GM21390 (cell line): ENCODE measurements at regions not wholly inside any gene's neighbourhood (a gene's known extent, or its start where the extent isn't known, plus 50 kb on each side); places are given as distances from the start of the nearest gene placed in this dataset.

ENCODE experiments used
- ATAC-seq: cut with Tn5 transposase; IDR thresholded peaks from one replicate; pipeline ENCODE4 v1.9.1; 2021; ENCODE audit not compliant: unreplicated experiment

GRCh38 chr10:43864656-43865055 is 216.0 kb upstream of the ZNF32 start:
- no peak for ATAC-seq

- no peak for ATAC-seq
These were observed 215.3 kb upstream of the ZNF32 start for GRCh38 chr10:43863859-43864591.

GRCh38 chr10:43863270-43863669 is 214.6 kb upstream of the ZNF32 start:
- no peak for ATAC-seq

- no peak for ATAC-seq
These were observed 214.1 kb upstream of the ZNF32 start for GRCh38 chr10:43862756-43863155.

- no peak for ATAC-seq
These were observed 213.5 kb upstream of the ZNF32 start for GRCh38 chr10:43861966-43862751.

GRCh38 chr10:43859016-43859525 is 210.4 kb upstream of the ZNF32 start:
- ATAC-seq = no peak

- no peak for ATAC-seq
These were observed 209.2 kb upstream of the ZNF32 start for GRCh38 chr10:43857931-43858315.

GRCh38 chr10:43857206-43857930 is 208.7 kb upstream of the ZNF32 start:
- ATAC-seq = no peak

GRCh38 chr10:43856299-43856698 is 207.6 kb upstream of the ZNF32 start:
- ATAC-seq = no peak

GRCh38 chr10:43855667-43856210 is 207.1 kb upstream of the ZNF32 start:
- ATAC-seq = no peak

- no peak for ATAC-seq
These were observed 205.3 kb upstream of the ZNF32 start for GRCh38 chr10:43854007-43854406.

- ATAC-seq = no peak
These were observed 204.7 kb upstream of the ZNF32 start for GRCh38 chr10:43853369-43853768.

- ATAC-seq = no peak
These were observed 204.0 kb upstream of the ZNF32 start for GRCh38 chr10:43852644-43853214.

GRCh38 chr10:43852149-43852548 is 203.5 kb upstream of the ZNF32 start:
- no peak for ATAC-seq

GRCh38 chr10:43851030-43851429 is 202.3 kb upstream of the ZNF32 start:
- no peak for ATAC-seq

GRCh38 chr10:43849551-43849950 is 200.9 kb upstream of the ZNF32 start:
- no peak for ATAC-seq

GRCh38 chr10:43846968-43847367 is 198.3 kb upstream of the ZNF32 start:
- no peak for ATAC-seq

- ATAC-seq = no peak
These were observed 197.6 kb upstream of the ZNF32 start for GRCh38 chr10:43846187-43846680.

- no peak for ATAC-seq
These were observed 196.4 kb upstream of the ZNF32 start for GRCh38 chr10:43845121-43845520.

- no peak for ATAC-seq
These were observed 195.5 kb upstream of the ZNF32 start for GRCh38 chr10:43844221-43844620.
